Keratinocyte (primary cell): ENCODE measurements at regions not wholly inside any gene's neighbourhood (a gene's known extent, or its start where the extent isn't known, plus 50 kb on each side); places are given as distances from the start of the nearest gene placed in this dataset.

Experiments used
- EZH2 ChIP-seq: IDR thresholded peaks from one replicate; pipeline ENCODE4 v1.6.1; 2012; ENCODE audit warnings: inconsistent platforms, mild to moderate bottlenecking, low read length, moderate library complexity
- TF ChIP-seq, protein P1 (sequence below), 3 experiments: IDR thresholded peaks in 1 of 3; conservative IDR thresholded peaks in 1 of 3; optimal IDR thresholded peaks in 1 of 3; 2 replicates in 2 of 3; 3 replicates in 1 of 3; pipeline versions ENCODE3 to v1.5.1; 2011; ENCODE audit warnings: low read length in 3 of 3, mild to moderate bottlenecking in 3 of 3, moderate library complexity in 2 of 3, control low read depth in 1 of 3, inconsistent platforms in 1 of 3; ENCODE audit not compliant: insufficient read depth in 2 of 3; ENCODE audit errors: extremely low read depth in 1 of 3

DNA sequence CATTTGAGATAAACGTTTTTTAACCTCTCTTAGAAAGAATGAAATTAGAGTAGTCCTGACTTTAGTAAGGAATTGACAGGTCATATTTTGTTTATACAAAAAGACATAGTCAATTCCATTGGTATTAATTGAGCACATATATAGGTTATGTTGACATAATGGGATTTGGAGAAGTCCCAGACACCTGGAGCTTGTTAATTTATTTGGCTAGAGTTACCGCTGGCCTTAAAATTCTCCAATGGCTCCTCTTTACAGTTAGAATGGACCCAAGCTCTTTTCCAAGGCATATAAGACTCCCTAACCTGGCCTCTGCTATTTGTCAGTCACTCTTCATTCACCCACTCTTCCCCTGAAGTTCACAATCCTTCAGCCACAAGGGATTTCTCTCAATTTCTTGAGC is 221.3 kb downstream of the CBLN4 start:
- TF ChIP-seq, protein P1, sequence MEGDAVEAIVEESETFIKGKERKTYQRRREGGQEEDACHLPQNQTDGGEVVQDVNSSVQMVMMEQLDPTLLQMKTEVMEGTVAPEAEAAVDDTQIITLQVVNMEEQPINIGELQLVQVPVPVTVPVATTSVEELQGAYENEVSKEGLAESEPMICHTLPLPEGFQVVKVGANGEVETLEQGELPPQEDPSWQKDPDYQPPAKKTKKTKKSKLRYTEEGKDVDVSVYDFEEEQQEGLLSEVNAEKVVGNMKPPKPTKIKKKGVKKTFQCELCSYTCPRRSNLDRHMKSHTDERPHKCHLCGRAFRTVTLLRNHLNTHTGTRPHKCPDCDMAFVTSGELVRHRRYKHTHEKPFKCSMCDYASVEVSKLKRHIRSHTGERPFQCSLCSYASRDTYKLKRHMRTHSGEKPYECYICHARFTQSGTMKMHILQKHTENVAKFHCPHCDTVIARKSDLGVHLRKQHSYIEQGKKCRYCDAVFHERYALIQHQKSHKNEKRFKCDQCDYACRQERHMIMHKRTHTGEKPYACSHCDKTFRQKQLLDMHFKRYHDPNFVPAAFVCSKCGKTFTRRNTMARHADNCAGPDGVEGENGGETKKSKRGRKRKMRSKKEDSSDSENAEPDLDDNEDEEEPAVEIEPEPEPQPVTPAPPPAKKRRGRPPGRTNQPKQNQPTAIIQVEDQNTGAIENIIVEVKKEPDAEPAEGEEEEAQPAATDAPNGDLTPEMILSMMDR (optimal IDR thresholded peaks at IDR 0.05 in 1 of 3, IDR thresholded peaks at IDR 0.05 in 1 of 3, conservative IDR thresholded peaks at IDR 0.05 in 1 of 3; ENCODE audit: extremely low read depth in 1 of 3, insufficient read depth in 2 of 3, low read length in 3 of 3): no peak
- no peak for TF ChIP-seq EZH2
